ENCODE measurements at regions not wholly inside any gene's neighbourhood (a gene's known extent, or its start where the extent isn't known, plus 50 kb on each side); places are given as distances from the start of the nearest gene placed in this dataset.
"Not testable (repeated sequence)": the region's sequence is repeated elsewhere in the genome, so short reads cannot be mapped to it uniquely, and the experiment has no call there.

DNA sequence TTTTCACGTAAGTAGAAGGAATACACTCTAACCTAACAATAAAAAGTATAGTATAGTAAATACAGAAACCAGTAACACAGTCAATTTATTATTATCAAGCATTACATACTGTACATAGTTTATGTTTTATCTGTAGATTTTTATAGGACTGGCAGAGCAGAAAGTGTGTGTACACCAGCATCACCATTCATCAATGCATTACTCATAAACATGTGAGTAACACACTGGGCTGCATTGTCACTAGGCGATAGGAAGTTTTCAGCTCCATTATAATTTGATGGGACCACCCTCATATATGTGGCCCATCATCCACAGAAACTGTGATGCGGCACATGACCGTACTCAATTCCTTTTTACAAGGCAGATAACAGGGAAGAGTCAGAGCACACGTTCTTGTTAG, 137.8 kb upstream of the RBPJ start:
- no peak for DNase-seq
- in situ Hi-C loops (cut with MboI; ENCODE audit: low pct_unique_long_range_greater_than_20kb, low sequenced_read_pairs): no loop called here

DNA sequence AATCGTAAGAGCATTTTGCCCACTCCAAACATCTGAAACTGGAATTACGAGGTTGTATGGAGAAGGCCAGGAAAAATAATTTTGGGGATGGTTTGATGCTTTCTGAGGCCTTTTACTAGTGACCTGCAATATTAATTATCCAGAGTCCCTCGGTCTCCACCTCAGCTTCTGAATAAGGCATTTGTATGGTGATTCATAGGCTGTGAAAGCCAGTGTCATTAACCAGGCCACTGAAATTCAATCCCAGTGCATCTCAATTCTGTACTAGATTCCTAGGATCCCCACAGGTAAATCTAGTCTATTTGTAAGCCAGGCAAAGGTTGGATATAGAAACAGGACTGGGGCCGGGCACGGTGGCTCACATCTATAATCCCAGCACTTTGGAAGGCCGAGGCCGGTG, 135.4 kb upstream of the RBPJ start:
- in situ Hi-C loops (cut with MboI; ENCODE audit: low pct_unique_long_range_greater_than_20kb, low sequenced_read_pairs): no loop called here
- DNase-seq: no peak

DNA sequence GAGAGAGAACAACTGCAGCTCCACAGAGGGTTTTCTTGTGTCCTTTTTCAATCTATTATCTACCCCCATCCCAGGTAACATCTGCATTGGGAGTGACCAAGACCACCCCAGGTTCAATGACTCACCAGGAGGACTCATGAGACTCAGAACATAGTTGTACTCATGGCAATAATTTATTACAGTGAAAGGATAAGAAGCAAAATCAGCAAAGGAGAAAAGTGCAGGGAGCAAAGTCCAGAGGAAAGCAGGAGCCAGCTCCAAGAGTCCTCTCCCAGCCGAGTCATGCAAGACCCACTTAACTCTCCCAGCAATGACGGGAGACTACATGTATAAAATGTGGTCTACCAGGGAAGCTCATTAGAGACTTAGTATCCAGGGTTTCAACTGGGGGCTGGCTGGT, 129.5 kb upstream of the RBPJ start:
- no peak for DNase-seq
- in situ Hi-C loops (cut with MboI; ENCODE audit: low pct_unique_long_range_greater_than_20kb, low sequenced_read_pairs): no loop called here

DNA sequence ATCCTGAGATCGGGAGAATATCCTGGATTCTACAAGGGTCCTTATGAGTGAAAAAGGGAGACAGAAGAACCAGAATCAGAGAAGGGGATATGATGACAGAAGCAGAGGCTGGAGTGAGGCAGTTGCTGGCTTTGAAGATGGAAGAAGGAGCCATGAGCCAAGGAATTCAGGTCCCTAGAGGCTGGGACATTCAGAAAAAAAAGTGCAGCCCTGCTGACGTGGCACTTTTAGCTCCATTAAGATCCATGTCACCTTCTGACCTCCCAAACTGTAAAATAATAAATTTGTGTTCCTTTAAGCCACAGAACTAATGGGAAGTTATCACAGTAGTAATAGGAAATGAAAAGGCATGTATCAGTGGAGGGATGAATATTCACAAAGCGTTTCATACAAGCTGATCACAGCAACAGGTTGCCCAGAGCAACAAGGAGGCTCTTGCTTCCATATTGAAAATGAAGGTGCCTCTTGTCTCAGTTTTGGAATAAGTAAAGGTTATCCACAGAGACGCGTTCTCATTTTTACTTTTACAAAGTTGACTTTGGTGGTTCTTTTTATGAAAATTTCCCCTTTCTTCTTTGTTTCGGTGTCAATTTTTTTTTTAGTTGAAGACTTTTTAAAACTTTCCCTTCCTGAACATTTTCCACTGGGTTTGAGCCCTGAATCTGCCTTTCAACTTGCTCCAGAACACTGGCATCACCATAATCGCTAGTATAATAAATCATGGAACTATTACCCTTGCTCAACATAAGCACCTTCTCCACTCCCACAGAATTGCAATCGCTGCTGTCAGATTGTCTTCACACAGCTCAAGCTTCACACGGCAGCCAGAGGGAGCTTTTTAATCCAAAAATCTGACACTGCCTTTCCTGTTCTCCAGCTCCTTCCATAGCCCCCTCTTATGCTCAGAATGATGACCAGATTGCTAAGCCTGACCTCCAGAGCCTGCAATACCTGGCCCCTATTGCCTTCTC, 127.6 kb upstream of the RBPJ start:
- in situ Hi-C loops (cut with MboI; ENCODE audit: low pct_unique_long_range_greater_than_20kb, low sequenced_read_pairs): no loop called here
- DNase-seq: no peak

DNA sequence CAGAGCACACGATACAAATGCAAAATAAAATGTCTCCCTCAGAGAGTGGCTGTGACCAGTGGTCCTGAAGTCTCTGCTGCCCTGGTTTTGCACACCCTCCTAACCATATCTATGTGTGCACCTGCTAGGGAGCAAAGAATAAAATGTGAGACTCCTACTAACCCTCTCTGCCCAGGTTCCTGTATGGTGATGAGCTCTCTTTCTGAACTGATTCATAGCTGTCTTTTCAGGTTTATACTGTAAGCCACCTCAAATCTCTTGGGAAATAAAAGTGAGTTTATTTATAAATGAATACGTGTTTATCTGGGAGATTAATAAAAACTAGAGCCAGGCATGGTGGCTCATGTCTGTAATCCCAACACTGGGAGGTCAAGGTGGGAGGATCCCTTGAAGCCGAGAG, 126.0 kb upstream of the RBPJ start:
- DNase-seq: no peak
- in situ Hi-C loops (cut with MboI; ENCODE audit: low pct_unique_long_range_greater_than_20kb, low sequenced_read_pairs): no loop called here

DNA sequence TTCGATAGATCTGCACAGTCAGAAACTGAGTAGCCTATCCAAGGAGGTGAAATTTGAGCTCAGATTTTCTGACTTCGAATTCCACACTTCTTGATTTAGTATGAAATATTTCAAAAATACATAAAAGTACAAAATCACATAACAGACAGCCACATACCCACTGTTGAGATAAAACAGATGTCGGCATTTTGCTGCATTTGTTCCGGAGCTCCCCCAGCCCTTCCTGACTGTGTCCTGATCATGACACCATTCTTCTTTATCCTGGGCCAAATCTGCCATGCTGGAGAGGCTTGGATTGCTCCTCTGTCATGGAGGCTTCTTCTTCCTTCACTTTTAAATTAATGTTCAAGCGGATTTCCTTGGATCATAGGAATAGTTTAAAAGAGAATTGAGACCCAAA, 124.2 kb upstream of the RBPJ start:
- DNase-seq: no peak
- in situ Hi-C loops (cut with MboI; ENCODE audit: low pct_unique_long_range_greater_than_20kb, low sequenced_read_pairs): no loop called here

DNA sequence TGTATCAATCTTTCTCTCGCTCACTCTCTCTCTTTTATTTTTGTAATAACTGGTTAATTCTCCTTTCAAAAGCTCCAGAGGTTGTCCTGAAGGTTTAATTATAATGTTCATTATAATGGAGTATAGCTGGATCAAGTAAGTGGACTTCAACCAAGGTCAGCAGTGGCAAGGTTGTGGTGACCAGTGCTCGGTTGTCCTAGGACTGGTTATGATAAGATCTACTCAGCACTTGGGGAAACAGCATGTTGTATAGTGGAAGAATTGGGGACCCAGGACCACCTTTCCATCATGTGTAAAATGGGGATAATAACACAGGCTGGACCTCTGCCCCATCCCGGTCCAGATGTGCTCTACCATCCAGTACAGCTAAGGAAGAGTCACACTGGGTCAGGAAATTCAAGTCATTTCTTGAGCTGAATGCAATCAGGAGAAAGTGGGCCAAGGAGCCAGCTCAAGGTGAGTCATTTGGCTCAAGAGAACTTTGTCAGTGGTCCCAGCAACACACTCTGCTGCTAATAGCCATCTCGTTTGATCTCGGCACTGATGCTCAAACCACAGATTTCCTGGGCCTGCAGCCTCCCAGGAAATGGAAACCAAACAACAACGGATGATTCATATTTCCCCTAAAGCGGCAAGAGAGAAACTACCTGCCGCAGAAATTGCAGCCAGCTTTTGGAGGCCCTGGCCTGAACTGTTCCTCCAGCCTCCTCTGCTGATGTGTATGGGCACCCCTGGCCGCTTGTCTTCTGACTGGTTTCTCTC, 123.6 kb upstream of the RBPJ start:
- DNase-seq: no peak
- in situ Hi-C loops (cut with MboI; ENCODE audit: low pct_unique_long_range_greater_than_20kb, low sequenced_read_pairs): no loop called here

DNA sequence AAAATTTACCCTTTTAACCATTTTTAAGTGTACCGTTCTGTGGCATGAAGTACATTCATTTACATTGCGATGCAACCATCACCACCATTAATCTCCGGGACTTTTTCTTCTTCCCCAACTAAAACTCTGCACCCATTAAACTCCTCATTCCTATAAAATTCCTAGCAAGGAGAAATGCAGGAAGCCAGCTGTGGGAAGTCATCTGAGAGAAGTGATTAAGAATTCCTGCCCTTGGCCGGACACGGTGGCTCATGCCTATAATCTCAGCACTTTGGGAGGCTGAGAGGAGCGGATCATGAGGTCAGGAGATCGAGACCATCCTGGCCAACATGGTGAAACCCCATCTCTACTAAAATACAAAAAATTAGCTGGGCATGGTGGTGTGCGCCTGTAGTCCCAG, 121.9 kb upstream of the RBPJ start:
- DNase-seq; in situ Hi-C loops (cut with MboI; ENCODE audit: low pct_unique_long_range_greater_than_20kb, low sequenced_read_pairs): not testable (repeated sequence)

DNA sequence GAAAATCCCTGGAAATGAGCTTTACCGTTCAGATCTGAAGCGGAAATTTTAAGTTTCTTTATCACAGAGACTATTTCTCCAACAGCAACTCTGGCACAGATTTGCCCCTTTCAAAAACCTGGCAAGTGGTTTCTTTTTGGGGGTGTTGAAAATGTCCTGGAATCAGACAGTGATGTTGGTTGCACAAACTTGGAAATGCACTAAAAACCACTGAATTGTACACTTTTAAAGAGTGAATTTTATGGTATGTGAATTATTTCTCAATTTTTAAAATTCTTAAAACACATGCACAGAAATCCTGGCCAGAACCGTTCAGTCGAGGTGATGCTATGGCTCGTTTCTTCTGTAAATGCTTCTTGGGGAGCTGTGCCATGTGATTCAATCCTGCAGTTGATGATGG, 121.2 kb upstream of the RBPJ start:
- in situ Hi-C loops (cut with MboI; ENCODE audit: low pct_unique_long_range_greater_than_20kb, low sequenced_read_pairs): no loop called here
- no peak for DNase-seq

DNA sequence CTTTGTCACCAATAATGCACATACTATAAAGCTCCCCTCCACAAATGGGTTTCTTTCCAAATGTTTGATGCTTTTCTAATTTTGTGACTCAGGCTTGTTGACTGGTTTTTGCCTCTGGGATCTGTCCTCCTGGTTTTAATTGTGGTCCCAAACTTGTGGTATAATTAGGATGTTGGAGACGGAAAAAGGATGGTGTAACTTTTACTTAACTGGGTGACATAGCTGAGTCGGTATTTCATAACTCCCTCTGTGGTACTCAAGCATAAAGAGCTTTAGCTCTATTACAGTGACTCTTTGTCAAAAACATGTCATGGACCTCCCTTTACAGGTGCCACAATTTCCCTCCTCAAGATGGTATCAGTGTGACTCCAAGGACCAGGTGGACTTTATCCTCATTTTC, 119.7 kb upstream of the RBPJ start:
- DNase-seq: no peak
- in situ Hi-C loops (cut with MboI; ENCODE audit: low pct_unique_long_range_greater_than_20kb, low sequenced_read_pairs): no loop called here

DNA sequence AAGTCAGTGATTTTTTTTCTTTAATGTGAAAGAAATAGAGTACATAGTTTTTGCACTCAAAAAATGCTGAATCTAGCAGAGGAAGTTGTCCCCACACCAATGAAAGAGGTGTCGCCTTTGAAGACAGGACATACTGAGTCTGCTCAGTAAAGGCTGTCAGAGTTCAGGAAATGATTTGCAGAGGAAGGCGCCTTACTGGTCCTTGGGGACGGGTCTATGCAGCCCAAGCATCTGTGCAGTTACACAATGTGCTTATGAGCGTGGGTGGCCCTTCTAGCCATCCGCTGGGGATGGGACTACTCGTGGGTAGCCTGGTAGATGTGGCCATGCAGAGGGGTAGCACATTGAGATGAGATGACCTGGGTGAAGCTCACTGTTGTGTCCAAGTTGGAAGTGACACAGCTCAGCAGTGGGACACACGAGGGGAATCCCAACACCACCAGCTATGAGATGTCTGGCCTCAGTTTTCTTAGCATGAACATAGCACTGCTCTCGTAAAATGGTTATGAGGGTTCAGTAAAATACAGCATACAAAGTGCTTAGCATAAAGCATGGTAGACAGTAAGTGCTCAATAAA, 116.5 kb upstream of the RBPJ start:
- DNase-seq: no peak
- in situ Hi-C loops (cut with MboI; ENCODE audit: low pct_unique_long_range_greater_than_20kb, low sequenced_read_pairs): no loop called here

DNA sequence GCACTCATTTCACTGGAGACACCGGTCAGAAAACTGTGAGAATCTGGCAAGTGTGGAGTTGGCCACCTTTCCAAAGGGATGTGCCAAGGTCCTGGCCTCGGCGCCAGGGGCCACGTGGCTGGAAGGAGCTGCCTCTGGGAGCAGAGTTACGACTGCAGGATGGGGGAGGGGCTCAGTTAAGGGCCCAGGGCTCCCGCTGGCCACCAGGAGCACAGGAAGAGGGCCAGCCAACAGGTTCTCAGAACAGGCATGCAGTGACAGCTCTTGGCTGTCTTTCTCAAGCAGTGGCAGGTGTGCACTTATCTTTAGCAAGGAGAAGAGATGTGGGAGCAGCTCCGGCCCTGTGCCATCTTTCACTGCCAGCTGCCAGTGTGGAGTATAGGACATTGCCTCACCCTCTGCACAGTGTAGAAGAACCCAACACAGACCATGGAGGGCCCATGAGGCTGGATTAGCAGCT, 115.9 kb upstream of the RBPJ start:
- in situ Hi-C loops (cut with MboI; ENCODE audit: low pct_unique_long_range_greater_than_20kb, low sequenced_read_pairs): no loop called here
- DNase-seq: no peak

DNA sequence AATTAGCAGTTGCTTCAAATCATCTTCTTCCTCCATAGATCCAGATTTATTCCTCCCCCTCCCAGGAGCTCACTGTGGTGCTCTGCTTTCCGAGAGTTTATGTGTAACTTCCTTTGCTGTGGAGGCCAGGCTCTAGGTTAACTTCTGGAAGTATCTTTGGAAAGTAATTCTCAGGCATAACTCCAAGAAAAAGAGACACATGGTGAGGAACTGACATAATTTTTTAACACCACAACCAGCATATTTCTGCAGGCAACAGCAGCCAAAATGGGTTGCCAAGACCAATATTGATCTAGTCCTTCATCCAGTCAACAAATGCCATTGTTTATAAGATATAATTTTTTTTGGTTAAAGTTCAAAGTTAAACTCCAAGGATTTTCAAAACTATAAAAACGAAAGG, 114.5 kb upstream of the RBPJ start:
- no peak for DNase-seq
- in situ Hi-C loops (cut with MboI; ENCODE audit: low pct_unique_long_range_greater_than_20kb, low sequenced_read_pairs): no loop called here

DNA sequence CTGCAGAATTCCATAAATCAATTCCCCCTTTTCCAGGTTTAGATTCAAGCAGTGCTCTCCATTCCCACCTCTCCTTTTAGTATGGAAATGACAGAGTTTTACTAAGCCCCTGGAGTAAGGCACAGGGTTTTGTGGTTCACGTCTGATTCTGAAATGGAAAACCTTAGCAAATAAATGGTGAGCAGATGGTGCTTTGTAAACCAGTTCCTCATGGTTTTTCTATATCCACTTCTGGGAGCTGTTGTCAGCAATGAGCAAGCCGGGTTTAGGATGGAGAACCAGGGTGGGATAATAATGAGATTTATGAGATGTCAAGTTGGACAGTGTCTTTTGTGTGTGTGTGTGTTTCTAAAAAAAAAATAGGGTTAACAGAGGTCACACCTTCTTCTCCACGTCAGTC, 113.8 kb upstream of the RBPJ start:
- in situ Hi-C loops (cut with MboI; ENCODE audit: low pct_unique_long_range_greater_than_20kb, low sequenced_read_pairs): no loop called here
- no peak for DNase-seq

DNA sequence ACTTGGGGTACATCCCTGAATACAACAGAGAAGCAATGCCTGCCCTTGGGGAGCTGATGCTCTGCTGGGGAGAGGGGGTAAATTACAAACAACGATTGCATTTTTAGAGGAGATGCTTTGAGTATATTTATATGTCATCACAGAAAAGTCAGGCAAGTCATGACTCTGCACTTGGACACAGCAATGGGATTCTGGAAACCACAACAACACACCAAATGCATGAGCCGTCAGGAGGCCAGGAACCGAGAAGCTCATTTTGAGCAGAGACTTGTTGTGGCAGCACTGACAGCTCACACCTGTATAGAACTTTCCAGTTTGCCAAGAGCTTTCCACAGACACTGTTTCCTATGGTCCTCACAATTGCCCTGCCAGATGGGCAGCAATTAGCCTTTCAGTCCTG, 113.2 kb upstream of the RBPJ start:
- in situ Hi-C loops (cut with MboI; ENCODE audit: low pct_unique_long_range_greater_than_20kb, low sequenced_read_pairs): no loop called here

DNA sequence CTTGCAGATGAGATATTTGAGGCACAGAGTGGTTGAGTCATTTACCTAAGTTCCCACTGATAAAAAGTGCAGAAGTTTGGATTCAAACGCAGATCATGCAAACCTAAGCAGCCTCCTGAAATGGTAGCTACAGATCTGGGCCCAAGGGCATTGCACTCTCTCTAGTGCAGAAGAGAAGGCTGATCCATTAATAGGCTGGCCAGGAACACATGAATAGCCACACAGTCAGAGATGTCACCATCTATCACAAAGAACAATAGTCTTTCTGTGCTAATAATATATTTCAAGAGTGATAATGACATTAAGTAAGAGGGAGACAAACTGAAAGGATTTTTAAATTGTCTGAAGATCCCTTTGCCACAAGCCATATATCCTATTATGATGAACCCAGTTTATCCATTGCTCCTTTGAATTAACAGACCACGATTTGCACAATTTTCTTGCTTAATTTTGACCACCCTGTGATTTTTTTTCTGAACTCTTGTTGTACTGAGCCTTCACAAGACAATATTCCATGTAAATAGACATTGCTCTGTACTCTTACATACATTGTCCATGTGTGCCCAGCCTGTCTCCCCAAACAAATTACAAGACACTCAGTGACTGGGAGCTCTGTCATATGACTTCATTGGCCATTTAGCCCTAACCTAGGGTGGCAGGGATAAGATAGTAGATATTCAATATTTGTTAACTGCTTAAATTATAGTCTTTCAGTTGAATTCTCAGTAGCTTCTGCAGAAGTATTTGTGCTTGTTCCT, 112.4 kb upstream of the RBPJ start:
- no peak for DNase-seq
- in situ Hi-C loops (cut with MboI; ENCODE audit: low pct_unique_long_range_greater_than_20kb, low sequenced_read_pairs): no loop called here

More for the DNA sequence above, 113.2 kb upstream of the RBPJ start:
- no peak for DNase-seq

DNA sequence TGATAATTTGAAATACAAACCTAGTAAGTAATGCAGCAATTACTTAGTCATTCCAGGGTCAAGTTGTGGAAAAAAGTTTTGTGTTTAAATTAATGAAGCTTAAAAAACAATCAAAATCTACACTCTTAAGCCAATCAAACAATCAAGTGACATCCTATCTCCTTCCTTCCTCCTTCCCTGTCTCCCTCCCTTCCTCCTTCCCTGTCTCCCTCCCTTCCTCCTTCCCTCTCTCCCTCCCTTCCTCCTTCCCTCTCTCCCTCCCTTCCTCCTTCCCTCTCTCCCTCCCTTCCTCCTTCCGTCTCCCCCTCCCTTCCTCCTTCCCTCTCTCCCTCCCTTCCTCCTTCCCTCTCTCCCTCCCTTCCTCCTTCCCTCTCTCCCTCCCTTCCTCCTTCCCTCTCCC, 111.4 kb upstream of the RBPJ start:
- DNase-seq; in situ Hi-C loops (cut with MboI; ENCODE audit: low pct_unique_long_range_greater_than_20kb, low sequenced_read_pairs): not testable (repeated sequence)

DNA sequence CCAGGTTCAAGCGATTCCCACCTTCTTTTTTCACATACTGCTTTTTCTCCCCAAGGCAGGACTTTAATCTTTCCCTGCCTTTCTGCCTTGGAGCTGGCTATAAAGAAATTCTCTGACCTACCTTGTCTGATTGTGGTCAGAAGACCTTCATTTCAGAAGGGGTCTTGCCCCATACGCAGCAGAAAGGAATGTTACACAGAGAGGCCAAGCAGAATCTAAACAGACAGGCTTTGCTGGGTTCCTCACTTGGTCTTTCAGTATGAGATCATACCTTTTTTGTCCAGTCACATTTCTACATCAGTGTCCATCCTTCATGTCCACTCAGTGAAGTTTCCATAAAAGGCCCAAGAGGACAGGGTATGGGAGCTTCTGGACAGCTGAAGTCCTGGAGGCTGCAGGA, 108.3 kb upstream of the RBPJ start:
- in situ Hi-C loops (cut with MboI; ENCODE audit: low pct_unique_long_range_greater_than_20kb, low sequenced_read_pairs): no loop called here
- DNase-seq: no peak

DNA sequence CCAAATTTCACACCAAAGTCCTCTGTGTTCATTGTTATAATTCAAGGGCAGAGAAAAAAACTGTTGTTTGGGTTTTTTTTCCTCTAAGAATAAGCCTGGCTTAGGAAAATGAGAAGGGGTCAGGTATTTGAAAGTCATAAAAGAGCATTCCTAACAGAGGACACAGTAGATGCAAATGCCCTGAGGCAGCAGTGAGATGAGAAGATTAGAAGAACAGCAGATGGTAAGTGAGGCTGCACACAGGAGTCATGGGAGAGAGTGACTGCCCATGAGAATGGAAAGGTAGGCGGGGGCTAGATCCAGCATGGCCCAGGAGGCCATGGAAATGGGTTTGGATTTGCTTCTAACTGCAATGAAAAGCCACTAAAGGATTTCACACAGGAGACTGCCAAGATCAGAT, 107.5 kb upstream of the RBPJ start:
- no peak for DNase-seq
- in situ Hi-C loops (cut with MboI; ENCODE audit: low pct_unique_long_range_greater_than_20kb, low sequenced_read_pairs): no loop called here
